Endodermal cell (in vitro differentiated cells): ENCODE measurements at regions not wholly inside any gene's neighbourhood (a gene's known extent, or its start where the extent isn't known, plus 50 kb on each side); places are given as distances from the start of the nearest gene placed in this dataset.

Experiments used
- DNase-seq: peaks from one replicate; pipeline ENCODE4 v3.0.0-alpha.2; 2017
- H3K27ac ChIP-seq: 2 replicates; pipeline ENCODE4 v1.5.1; 2013; ENCODE audit warnings: mild to moderate bottlenecking, low read depth, low read length, moderate library complexity
- H3K27me3 ChIP-seq: 2 replicates; pipeline ENCODE4 v1.6.1; 2013; ENCODE audit warnings: mild to moderate bottlenecking, low read length, moderate library complexity; ENCODE audit not compliant: insufficient read depth, control insufficient read depth, poor library complexity, severe bottlenecking
- H3K36me3 ChIP-seq: 2 replicates; pipeline ENCODE4 v1.7.0; 2013; ENCODE audit warnings: mild to moderate bottlenecking, low read length, moderate library complexity; ENCODE audit not compliant: control insufficient read depth, insufficient read depth
- H3K4me1 ChIP-seq: one replicate; pipeline ENCODE4 v1.7.0; 2013; ENCODE audit warnings: low read length; ENCODE audit not compliant: control insufficient read depth, insufficient read depth
- H3K4me3 ChIP-seq: 2 replicates; pipeline ENCODE4 v1.5.1; 2013; ENCODE audit warnings: mild to moderate bottlenecking, low read length, moderate library complexity
- H3K9ac ChIP-seq: 2 replicates; pipeline ENCODE4 v1.6.1; 2013; ENCODE audit warnings: mild to moderate bottlenecking, low read length, moderate library complexity; ENCODE audit not compliant: poor library complexity, severe bottlenecking; ENCODE audit errors: extremely low read depth
- H3K9me3 ChIP-seq: 2 replicates; pipeline ENCODE4 v1.6.1; 2013; ENCODE audit warnings: mild to moderate bottlenecking, low read length, moderate library complexity; ENCODE audit not compliant: control insufficient read depth
- H3K27ac Mint-ChIP-seq: 2 replicates; pipeline ENCODE4 v1.8.0; 2020; ENCODE audit warnings: mixed read lengths
- H3K27me3 Mint-ChIP-seq: 2 replicates; pipeline ENCODE4 v1.8.0; 2021; ENCODE audit warnings: mild to moderate bottlenecking, mixed read lengths; ENCODE audit not compliant: insufficient read depth
- H3K36me3 Mint-ChIP-seq: 2 replicates; pipeline ENCODE4 v1.8.0; 2020; ENCODE audit warnings: low read depth, mixed read lengths
- H3K4me1 Mint-ChIP-seq: 2 replicates; pipeline ENCODE4 v1.8.0; 2020; ENCODE audit warnings: mixed read lengths
- H3K4me3 Mint-ChIP-seq: 2 replicates; pipeline ENCODE4 v1.8.0; 2020; ENCODE audit warnings: mild to moderate bottlenecking, moderate library complexity, mixed read lengths
- H3K9me3 Mint-ChIP-seq: 2 replicates; pipeline ENCODE4 v1.8.0; 2020; ENCODE audit warnings: mild to moderate bottlenecking, mixed read lengths
- WGBS, 2 experiments: methylation state at CpG; one replicate each; pipeline versions ENCODE4 v1.1.5 to v1.1.7; 2013; ENCODE audit warnings: missing lambda C conversion rate in 2 of 2, mixed read lengths in 1 of 2; ENCODE audit not compliant: insufficient coverage in 1 of 2, insufficient read length in 1 of 2; 5-methylcytosine and 5-hydroxymethylcytosine counted together
- TF ChIP-seq, protein P1 (sequence below): fragments of 200-600 bp; sonication (generic); conservative IDR thresholded peaks from 2 replicates; pipeline ENCODE4 v1.5.0; 2021; ENCODE audit warnings: antibody characterized with exemption, mild to moderate bottlenecking

DNA sequence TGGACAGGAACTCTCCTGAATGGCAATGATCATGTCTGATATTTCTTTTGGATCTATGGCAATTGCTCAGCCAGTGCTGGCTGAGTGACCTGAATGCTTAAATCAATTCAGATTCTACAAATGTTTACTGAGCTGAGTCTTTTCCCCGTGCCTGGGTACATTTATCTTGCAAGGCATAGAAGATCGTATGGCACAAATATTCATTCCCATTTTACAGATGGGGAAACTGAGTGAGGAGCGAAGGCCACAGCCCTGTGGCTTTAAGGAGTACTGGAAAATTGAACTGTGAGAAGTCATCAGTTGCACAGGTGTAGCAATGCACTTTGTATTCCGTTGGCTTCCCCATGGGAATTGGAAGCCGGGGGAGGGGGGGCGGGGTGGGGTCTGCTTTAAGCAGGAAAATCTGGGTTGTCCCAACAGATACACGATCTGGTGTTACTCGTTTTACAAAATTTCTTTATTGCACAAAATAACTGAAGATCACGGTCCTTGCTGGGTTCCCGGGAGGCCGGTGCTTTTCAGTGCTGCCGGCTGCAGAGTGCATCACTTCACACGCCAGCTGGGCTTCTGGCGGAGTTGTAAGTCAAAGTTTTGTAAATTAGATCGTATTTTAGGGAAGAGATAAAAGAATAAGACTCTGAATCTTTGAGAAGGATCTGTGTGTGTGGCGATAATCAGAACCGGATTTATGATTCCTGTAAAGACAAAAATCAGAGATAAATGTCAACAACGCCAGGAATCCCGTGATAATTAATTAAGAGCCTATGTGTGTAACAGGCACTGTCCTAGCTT lies 75.0 kb upstream of the MAP1LC3B2 start:
- Histone ChIP-seq H3K9me3 (peaks cover under 1% of the 10 kb centered on the region), H3K9ac (no peak overlapping the region), H3K36me3 (no peaks in the 10 kb centered on the region), H3K27me3 (no peaks in the 10 kb centered on the region), H3K27ac (no peak overlapping the region), H3K4me1 (no peaks in the 10 kb centered on the region), H3K4me3 (no peak overlapping the region)
- 92 to 93% methylated on average over 18 to 19 of the region's 19 CpGs for WGBS, 2 experiments
- DNase-seq, result no peak
- no peak overlapping the region for H3K4me3 Mint-ChIP-seq
- peaks cover 7% of the 10 kb centered on the region for H3K27me3 Mint-ChIP-seq
- no peak overlapping the region for H3K27ac Mint-ChIP-seq
- no peaks in the 10 kb centered on the region for H3K36me3 Mint-ChIP-seq
- H3K9me3 Mint-ChIP-seq, result peaks cover 16% of the 10 kb centered on the region
- TF ChIP-seq, protein P1, sequence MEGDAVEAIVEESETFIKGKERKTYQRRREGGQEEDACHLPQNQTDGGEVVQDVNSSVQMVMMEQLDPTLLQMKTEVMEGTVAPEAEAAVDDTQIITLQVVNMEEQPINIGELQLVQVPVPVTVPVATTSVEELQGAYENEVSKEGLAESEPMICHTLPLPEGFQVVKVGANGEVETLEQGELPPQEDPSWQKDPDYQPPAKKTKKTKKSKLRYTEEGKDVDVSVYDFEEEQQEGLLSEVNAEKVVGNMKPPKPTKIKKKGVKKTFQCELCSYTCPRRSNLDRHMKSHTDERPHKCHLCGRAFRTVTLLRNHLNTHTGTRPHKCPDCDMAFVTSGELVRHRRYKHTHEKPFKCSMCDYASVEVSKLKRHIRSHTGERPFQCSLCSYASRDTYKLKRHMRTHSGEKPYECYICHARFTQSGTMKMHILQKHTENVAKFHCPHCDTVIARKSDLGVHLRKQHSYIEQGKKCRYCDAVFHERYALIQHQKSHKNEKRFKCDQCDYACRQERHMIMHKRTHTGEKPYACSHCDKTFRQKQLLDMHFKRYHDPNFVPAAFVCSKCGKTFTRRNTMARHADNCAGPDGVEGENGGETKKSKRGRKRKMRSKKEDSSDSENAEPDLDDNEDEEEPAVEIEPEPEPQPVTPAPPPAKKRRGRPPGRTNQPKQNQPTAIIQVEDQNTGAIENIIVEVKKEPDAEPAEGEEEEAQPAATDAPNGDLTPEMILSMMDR, result no peak
- no peaks in the 10 kb centered on the region for H3K4me1 Mint-ChIP-seq

GRCh38 chr12:116484807-116485206 lies 74.4 kb upstream of the MAP1LC3B2 start:
- Histone ChIP-seq H3K27me3 (no peaks in the 10 kb centered on the region), H3K9me3 (no peaks in the 10 kb centered on the region), H3K4me3 (no peak overlapping the region), H3K4me1 (no peaks in the 10 kb centered on the region), H3K9ac (no peak overlapping the region), H3K27ac (no peak overlapping the region), H3K36me3 (no peaks in the 10 kb centered on the region)
- Mint-ChIP-seq H3K36me3 (no peaks in the 10 kb centered on the region), H3K27me3 (peaks cover 7% of the 10 kb centered on the region), H3K9me3 (peaks cover 14% of the 10 kb centered on the region), H3K4me3 (no peak overlapping the region), H3K27ac (no peak overlapping the region), H3K4me1 (peaks cover 3% of the 10 kb centered on the region)
- DNase-seq, result no peak
- 94 to 100% methylated on average over 3 to 5 of the region's 5 CpGs for WGBS, 2 experiments
- TF ChIP-seq, protein P1, result no peak

GRCh38 chr12:116489116-116489515 lies 70.1 kb upstream of the MAP1LC3B2 start:
- Histone ChIP-seq H3K9ac (no peak overlapping the region), H3K36me3 (no peaks in the 10 kb centered on the region), H3K4me3 (no peak overlapping the region), H3K9me3 (no peaks in the 10 kb centered on the region), H3K27me3 (no peaks in the 10 kb centered on the region), H3K4me1 (no peaks in the 10 kb centered on the region), H3K27ac (no peak overlapping the region)
- TF ChIP-seq, protein P1, result no peak
- no peak overlapping the region for H3K27ac Mint-ChIP-seq
- H3K27me3 Mint-ChIP-seq, result no peaks in the 10 kb centered on the region
- H3K4me3 Mint-ChIP-seq, result no peak overlapping the region
- H3K4me1 Mint-ChIP-seq, result peaks cover 3% of the 10 kb centered on the region
- WGBS, 2 experiments, result 95% methylated on average over 3 of the region's 3 CpGs
- no peak for DNase-seq
- H3K36me3 Mint-ChIP-seq, result no peaks in the 10 kb centered on the region
- H3K9me3 Mint-ChIP-seq, result peaks cover 14% of the 10 kb centered on the region
